HG03060 (cell line): ENCODE measurements at regions not wholly inside any gene's neighbourhood (a gene's known extent, or its start where the extent isn't known, plus 50 kb on each side); places are given as distances from the start of the nearest gene placed in this dataset.

Experiments
- ATAC-seq: cut with Tn5 transposase; IDR thresholded peaks from one replicate; pipeline ENCODE4 v1.9.1; 2021; ENCODE audit warnings: low read depth, moderate number of reproducible peaks; ENCODE audit not compliant: unreplicated experiment

DNA sequence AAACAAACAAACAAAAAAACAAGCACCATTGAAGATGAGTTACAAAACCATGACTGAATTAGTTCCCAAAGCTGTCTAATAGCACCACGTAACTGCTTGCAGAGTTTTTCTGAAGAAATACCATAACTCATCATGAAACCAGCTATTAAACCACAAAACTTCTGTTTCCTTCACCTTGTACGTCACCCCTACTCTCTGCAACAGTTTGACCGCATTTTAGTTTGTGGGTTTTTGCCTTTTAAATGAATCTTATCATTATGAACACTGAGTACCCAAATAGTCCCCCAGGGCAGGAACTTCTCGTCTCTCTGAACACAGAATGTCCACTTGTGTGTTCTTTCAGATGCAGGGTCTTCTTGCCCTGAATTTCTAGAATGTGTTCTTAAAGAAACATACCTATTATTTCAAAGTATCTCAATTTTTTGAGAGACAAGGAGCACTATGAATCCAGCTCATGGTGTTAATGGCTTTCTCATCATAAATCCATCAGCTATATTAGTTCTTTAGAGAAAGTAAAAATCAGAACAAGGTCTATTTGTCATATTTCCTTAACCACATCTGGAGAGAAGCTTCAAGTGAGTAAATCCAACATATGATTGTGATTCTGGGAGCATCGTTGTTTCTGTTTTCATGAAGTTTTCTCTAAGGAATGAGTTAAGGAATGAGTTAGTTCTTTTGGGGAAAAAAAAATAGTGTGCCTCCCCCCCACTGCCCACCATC is 210.6 kb downstream of the AUH start:
- ATAC-seq: peak; percentile 90

DNA sequence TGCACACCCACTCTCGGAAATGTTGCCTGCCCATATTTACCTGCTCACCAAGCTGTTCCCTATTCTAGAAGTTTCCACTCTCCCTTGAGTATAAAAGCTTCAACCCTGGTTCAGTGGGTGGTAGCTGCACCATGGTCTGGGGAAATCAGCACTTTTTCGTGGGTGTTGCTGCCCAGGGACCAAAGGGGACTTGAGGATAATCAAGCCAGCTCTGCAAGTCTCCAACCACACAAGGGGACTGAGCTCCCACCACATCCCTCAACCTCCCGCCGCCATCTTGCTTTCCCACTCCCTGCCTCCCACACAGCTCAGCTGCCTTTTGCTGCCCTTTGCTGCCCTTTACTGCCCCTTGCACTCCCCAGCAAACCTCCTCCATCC is 210.0 kb downstream of the AUH start:
- ATAC-seq: no peak

DNA sequence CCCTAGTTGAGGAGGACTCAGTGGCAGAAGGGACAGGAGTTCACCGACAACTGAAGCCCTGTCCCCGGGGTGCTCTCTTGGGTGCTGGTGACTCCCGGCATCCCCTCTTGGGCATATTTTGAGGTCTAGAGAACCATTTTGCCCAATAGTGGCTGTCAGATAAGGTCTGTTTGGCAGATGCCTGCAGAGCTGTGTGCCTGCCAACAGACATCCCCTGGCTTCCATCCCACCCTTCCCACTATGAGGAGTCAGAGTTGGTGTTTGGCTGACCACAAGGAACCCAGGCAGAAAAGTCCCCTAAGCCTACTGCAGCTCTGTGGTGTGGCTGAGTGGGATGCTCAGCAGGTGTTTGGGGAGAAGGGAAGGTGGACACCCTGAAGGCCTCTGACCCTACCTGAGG is 207.0 kb downstream of the AUH start:
- ATAC-seq: no peak

DNA sequence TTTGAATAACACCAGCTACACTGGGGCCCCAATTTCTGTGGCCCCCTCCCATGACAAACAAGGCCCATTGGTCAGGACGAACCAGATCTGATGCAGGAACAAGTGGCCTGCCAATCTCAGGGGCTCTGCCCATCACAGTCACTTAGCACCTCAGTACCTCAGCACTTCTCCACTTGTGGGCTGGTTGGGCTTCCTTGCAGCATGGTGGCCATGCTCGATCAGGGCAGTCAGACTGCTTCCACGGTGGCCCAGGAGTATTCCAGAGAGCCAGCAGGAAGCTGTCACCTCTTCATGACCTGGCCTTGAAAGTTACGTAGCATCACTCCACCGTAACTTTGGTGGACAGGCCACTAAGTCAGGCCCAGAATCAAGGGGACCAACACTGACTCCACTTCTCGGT is 206.5 kb downstream of the AUH start:
- ATAC-seq: no peak

DNA sequence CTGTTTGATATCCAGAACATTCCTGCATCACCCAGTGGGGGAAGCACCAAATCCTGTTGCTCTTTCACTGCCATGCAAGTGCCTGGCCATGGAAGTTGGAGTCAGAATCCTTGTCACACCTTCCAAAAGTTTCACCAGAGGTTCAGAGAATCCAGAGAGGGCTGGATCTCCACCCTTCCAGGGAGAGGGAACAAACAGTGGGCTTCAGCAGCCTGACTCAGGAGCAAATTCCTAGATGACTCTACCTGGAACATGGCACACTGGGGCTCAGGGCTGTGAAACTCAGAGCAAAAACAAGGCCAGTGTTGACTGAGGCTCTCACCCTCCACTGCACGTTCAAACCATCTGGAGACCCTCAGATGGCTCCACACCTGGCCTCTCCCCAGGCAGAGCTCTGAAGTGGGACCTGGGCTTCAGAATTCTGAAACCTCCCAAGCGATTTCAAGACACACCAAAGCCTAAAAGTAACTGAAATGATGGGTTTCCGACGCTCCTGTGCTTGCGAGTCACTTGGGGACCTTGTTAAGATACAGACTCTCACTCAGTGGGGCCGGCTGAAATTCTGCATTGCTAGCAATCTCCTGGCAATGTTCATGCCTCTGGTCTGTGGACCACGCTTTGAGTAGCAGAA is 205.9 kb downstream of the AUH start:
- ATAC-seq: no peak

DNA sequence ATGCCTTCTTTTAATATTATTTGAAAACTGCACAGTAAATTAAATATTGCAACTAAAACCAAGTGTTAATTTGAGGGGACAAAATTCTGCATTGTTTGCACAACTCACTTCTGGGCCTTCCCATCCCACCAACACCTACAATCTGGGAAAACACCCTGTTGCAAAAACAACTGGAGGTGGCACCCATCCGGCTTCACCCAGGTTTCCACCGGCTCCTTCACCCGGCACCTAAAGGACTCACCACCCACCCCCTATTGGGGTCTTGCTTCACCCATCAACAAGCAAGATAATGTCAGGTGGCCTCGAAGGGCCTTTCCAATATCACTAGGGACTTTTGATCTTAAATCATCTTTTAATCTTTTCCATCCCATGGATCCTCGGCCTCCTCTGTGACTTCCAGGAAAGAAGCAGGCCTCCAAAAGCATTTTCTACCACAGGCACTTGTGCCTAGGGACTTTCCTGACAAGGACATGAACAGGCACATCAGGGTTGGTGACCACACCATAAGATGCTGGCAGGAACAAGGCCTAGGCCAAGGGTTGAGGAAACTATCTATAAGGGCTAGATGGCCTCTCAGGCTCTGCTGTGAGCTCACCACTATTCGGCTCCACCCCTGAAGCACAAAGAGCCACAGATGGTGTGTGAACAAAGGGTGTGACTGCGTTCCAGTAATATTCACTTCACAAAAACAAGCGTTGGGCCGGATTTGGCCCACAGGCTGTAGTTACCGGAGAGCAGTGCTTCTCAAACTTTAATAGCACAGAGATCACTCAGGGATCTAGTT is 205.1 kb downstream of the AUH start:
- no peak for ATAC-seq

DNA sequence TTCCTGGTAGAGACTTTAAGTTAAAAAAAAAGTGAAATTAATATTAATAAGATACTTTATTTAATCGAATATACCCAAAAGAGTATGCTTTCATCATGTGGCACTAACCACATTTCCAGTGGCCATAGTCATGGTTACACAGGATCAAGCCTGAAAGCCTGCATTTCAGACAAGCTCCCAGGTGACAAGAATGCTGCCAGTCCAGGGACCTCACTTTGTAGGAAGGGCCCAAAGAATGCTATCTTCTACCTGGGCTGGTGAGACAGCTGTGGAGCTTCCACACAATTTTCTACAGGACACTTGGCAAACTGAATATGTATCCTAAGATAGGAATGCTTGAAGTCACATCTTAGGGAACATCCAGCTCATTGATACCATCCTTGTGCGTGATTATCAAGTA is 203.8 kb downstream of the AUH start:
- no peak for ATAC-seq

DNA sequence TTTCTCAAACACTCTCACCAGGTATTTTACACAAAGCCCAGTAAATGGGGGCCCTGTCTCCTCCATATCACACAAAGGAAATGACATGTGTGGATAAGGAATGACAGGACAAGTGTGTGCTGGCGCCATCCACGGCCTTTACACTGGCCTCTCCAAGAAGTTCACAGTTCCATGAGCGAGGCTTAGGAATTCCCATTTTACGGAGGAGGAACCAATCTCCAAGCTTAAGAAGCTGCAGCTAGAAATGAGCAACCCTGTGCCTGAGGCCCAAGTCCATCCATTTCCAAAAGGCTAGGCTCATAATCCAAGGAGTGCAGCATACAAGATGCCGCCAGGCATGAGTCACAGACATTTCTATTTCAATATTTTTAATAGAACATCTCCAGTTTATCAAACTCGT is 203.4 kb downstream of the AUH start:
- no peak for ATAC-seq

DNA sequence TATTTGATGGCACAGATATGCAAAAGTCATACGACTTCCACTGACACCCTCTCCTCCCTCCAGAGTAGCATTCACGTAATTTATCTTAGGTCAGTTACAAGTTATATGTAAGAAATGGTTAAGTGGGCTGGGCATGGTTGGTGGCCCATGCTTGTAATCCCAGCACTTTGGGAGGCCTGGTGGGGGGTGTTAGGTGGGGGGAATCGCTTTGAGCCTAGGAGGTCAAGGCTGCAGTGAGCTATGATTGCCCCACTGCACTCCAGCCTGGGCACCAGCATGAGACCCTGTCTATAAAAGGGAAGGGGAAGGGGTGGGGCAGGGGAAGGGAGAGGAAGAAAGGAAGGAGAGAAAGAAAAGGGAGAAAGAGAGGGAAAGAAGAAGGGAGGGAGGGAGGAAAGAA is 202.8 kb downstream of the AUH start:
- no peak for ATAC-seq

DNA sequence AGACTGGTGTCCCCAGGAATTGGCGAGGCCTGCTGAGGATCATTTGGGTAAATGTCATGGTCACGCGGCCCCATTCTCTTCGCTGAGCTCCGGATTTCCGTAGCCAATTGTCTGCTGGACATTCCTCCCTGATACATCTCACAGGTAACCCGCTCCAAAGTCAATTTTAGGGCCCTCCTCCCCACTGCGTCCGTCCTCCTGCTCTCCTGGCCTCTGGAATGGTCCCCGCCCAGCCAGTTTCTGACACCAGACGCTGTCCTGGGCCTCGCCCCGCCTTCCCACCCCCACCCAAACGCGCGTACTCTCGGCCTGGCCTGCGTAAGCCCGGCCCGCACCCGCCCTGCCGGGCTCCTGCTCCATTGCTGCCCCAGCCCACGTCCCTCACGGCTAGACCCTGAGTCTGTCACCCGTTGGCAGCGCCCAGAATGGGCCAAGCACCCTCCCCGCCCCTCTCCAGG is 202.0 kb downstream of the AUH start:
- ATAC-seq: no peak

DNA sequence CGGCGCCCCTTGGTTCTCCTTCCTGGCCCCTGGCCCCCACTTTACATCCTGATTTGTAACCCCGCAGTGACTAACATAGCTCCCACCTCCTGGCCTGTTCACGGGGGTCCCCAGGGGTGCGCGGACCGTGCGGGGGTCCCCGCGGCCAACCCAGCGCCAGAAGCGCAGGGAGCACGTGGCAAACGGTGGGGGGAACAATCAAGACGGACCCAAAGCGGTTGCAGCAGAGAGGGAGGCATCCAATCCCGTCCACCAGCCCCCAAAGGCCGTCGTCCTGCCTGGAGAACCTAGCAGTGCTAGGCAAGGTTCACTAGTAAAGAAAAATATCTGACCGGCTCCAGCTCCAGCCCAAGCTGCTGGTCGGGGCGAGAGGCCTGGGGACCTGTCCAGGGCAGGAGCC is 201.5 kb downstream of the AUH start:
- no peak for ATAC-seq

DNA sequence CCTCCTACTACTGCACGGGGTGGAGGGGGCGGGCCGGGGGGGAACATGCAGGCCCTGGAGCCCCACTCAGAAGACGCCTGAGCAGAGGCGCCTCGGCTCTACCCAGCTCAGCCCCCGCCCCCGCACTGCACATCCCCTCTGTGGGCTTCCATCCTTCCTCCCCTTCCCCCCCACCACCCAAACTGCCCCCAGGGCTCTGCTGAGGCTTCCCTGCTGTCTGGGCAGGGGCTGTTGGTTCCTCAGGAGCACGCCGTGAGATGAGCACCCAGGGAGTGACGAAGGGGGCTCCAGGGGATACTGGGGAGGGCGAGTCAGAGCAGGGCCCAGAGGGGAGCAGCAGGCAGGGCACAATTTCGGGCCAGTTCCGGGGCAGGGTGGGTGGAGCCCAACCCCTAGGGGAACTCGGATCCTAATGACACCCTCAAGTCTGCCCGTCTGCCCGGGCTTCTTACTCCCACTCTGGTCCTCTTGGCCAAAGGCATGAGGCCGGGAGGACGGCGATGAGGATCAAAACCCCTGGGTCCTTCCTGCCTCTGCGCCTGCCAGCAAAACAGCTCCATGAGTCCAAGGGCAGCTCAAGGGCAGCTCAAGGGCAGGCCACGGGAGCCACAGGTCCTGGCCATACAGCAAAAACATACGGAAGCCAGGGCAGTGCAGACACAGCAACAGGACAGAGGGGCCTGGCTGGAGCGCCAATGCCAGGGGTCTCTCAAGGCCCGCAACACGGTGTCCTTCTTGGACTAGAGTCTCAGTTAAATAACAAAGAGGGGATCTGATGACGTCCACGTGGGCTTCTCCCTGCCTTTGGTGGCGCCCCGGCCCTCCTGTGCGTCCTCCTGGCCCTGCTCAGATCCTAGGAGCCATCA is 200.9 kb downstream of the AUH start:
- no peak for ATAC-seq

DNA sequence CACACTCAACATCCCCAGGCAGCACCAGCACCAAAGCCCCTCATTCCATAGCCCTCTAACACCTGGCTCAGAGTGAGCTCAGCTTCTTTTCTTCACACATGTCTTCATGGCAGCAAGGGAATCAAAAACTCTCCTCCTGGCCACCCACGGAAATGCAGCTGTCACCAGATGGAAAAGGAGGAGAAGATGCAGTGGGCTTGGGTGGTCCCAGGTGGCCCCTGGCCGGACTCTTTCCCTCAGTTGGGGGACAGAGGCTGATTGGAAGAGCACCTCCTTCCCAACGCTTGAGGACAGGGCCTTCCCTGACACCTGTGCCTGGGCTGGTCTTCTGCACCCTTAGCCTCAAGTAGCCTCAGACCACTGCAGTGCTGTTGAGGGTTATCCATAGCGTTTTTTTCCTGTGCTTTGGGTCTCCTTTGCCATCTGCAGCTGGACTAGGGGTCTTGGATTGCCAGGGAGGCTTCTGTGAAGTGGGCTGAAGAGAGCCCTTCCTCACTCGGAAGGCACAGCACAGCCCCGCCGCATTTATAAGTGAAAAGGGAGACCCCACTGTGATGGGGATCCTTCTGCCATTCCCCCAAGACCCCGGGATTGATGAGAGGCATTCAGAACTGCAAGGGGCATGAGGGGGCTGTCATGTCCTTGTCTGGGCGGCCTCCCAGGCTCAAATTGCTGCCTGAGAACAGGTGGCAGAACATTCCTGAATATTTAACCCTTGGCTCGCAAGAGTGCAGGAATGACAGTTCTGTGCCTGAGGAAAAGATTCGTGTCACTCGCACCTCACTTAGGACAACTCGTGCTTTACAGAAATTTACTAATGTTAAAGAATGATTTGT is 200.0 kb downstream of the AUH start:
- no peak for ATAC-seq

DNA sequence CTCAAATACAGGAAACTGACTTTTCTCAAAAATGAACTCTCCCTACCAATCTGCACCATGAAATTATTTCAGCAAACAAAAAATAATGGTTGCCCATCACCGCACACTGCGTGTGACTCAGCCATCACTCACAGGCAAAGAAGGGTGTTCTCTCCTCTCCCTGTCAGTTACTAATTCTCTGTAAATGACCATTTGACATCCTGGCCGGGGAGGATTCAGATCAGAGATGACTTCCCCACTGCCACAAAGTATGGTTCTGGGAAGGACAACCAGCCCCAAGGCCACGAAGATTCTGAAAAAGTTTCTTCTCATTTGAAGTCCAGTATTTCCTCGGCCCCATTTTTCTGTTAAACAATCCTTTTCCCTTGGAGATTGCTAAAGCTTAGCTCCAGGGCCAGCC is 199.4 kb downstream of the AUH start:
- ATAC-seq: no peak

DNA sequence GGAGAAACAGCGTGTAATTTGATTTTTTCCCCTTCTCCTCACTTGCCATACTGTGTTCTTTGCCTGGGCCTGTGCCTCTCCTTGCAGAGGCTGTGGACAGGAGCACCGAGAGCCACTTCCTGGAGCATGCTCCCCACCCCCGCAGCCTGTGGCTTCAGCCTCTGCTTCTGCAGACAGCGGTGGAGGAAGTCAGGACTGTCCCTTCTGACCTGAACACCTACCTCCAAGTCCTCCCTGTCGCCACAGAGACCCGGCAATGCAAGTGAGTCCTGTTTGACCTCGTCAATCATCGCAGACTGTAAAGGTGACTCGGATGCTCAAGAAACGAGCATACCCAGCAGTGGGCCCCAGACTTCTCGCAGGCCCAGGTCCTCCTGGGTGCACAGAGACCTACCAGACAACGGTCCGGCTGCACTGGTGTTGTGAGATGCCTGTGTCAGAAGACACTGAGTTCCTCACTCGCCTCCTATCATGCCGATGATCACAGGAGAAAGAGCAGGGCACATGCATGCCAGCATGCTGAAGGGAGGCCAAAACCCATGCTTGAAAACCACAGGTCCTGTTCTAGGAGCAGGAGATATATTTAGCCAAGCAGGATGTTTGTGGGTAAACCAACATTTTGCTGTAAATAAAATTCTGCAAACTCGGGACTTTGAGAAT is 198.8 kb downstream of the AUH start:
- ATAC-seq: no peak

DNA sequence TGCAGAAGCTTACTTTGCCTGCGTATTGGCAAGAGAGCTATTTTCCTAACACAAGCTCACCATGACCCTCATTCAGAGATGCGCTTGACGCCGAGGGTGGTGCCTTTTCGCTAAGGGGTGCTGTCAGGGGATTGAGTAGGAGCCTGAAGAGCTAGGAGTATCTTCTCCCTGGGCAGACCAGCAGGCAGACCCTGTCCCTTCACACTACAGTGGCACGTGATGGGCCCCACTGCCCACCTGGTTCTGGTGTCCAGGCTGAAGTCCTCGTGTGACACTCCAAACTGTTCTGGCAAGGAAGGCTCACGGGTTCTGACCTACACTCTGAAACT is 198.3 kb downstream of the AUH start:
- no peak for ATAC-seq

DNA sequence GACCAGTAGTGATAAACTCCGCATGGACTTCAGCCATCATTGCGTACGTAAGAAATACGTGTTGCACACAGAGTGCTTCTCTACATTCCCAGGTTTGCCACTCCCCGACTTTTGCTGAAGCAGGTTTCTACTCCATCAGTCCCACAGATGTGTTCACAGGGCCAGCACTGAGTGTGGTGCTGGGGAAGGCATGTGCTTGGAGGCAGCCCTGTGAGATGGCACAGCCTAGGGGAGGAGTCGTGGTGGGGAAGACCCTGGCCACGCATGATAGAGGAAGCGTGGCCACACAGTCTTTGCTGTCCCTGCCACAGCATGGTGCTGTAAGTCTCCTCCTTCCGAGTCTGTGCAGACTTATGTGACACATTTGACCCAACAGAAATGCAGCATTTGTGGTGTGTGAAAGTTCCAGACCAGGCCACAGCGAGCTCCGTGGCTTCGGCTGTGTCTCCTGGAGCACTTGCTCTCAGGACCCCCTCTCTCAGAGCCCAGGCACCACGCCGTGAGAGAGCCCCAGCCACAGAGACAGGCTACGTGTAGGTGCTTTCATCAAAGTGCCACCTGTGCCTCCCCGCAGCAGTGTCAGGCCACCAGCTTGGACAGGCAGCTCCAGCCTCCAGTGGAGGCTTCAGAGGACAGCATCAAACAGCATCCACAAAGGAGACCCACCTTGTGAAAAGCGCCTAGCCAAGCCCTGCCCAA is 197.8 kb downstream of the AUH start:
- no peak for ATAC-seq
